Nephron progenitor cell (in vitro differentiated cells): ENCODE measurements at regions not wholly inside any gene's neighbourhood (a gene's known extent, or its start where the extent isn't known, plus 50 kb on each side); places are given as distances from the start of the nearest gene placed in this dataset.

ENCODE experiments used
- DNase-seq: peaks from one replicate; pipeline ENCODE4 v3.0.0; 2021
- H3K27ac Mint-ChIP-seq: 2 replicates; pipeline ENCODE4 v1.8.0; 2021; ENCODE audit warnings: mild to moderate bottlenecking, moderate library complexity, mixed read lengths
- H3K27me3 Mint-ChIP-seq: 2 replicates; pipeline ENCODE4 v1.8.0; 2021; ENCODE audit warnings: mild to moderate bottlenecking, low read depth, mixed read lengths; ENCODE audit not compliant: poor library complexity
- H3K36me3 Mint-ChIP-seq: 2 replicates; pipeline ENCODE4 v1.8.0; 2021; ENCODE audit warnings: low read depth, mixed read lengths
- H3K4me1 Mint-ChIP-seq: 2 replicates; pipeline ENCODE4 v1.8.0; 2021; ENCODE audit warnings: mixed read lengths
- H3K4me3 Mint-ChIP-seq: 2 replicates; pipeline ENCODE4 v1.8.0; 2021; ENCODE audit warnings: mild to moderate bottlenecking, moderate library complexity, mixed read lengths
- H3K9me3 Mint-ChIP-seq: 2 replicates; pipeline ENCODE4 v1.8.0; 2021; ENCODE audit warnings: mild to moderate bottlenecking, moderate library complexity, mixed read lengths
- TF ChIP-seq, protein P1 (sequence below): fragments of 200-600 bp; sonication (generic); IDR thresholded peaks from 2 replicates; pipeline ENCODE4 v1.5.0; 2021; ENCODE audit warnings: antibody characterized with exemption

GRCh38 chr15:29172742-29173725, 96.6 kb downstream of the NSMCE3 start:
- H3K9me3 Mint-ChIP-seq, result no peaks in the 10 kb centered on the region
- no peaks in the 10 kb centered on the region for H3K4me1 Mint-ChIP-seq
- H3K27ac Mint-ChIP-seq, result no peak overlapping the region
- no peak overlapping the region for H3K4me3 Mint-ChIP-seq
- TF ChIP-seq, protein P1, sequence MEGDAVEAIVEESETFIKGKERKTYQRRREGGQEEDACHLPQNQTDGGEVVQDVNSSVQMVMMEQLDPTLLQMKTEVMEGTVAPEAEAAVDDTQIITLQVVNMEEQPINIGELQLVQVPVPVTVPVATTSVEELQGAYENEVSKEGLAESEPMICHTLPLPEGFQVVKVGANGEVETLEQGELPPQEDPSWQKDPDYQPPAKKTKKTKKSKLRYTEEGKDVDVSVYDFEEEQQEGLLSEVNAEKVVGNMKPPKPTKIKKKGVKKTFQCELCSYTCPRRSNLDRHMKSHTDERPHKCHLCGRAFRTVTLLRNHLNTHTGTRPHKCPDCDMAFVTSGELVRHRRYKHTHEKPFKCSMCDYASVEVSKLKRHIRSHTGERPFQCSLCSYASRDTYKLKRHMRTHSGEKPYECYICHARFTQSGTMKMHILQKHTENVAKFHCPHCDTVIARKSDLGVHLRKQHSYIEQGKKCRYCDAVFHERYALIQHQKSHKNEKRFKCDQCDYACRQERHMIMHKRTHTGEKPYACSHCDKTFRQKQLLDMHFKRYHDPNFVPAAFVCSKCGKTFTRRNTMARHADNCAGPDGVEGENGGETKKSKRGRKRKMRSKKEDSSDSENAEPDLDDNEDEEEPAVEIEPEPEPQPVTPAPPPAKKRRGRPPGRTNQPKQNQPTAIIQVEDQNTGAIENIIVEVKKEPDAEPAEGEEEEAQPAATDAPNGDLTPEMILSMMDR, result no peak
- H3K27me3 Mint-ChIP-seq, result peaks cover 3% of the 10 kb centered on the region
- DNase-seq, result no peak
- H3K36me3 Mint-ChIP-seq, result no peaks in the 10 kb centered on the region

GRCh38 chr15:29170521-29170920, 99.1 kb downstream of the NSMCE3 start:
- no peak for DNase-seq
- Mint-ChIP-seq H3K27ac (no peak overlapping the region), H3K4me1 (no peaks in the 10 kb centered on the region), H3K4me3 (no peak overlapping the region), H3K9me3 (peaks cover 9% of the 10 kb centered on the region), H3K27me3 (peaks cover 3% of the 10 kb centered on the region), H3K36me3 (peaks cover 5% of the 10 kb centered on the region)
- TF ChIP-seq, protein P1, result no peak
